Heart left ventricle (tissue), 16 donors: ENCODE measurements at regions not wholly inside any gene's neighbourhood (a gene's known extent, or its start where the extent isn't known, plus 50 kb on each side); places are given as distances from the start of the nearest gene placed in this dataset.

Experiments used
- ATAC-seq, 4 donors: fragments of 200-7000 bp; cut with Tn5 transposase; one replicate each; pipeline ENCODE4 v1.9.1; 2020 to 2022; ENCODE audit warnings: moderate library complexity in 4 of 4, mild to moderate bottlenecking in 3 of 4, moderate number of reproducible peaks in 1 of 4
- DNase-seq, 5 donors: peaks; one replicate each; pipeline ENCODE4 v3.0.0-alpha.2; 2020
- H3K27ac ChIP-seq, 12 donors: fragments of 200-600 bp; sonication (generic) in 4 of 12; one replicate each; pipeline versions ENCODE4 v1.5.0 to v1.8.0; 2016 to 2022; ENCODE audit warnings: mild to moderate bottlenecking in 2 of 12
- H3K27me3 ChIP-seq, 9 donors: fragments of 200-600 bp; sonication (generic) in 2 of 9; one replicate each; pipeline versions ENCODE4 v1.5.1 to v1.8.0; 2016 to 2022; ENCODE audit warnings: mild to moderate bottlenecking in 3 of 9
- H3K36me3 ChIP-seq, 9 donors: fragments of 200-600 bp; sonication (generic) in 2 of 9; one replicate each; pipeline versions ENCODE4 v1.5.0 to v1.8.0; 2018 to 2022; ENCODE audit warnings: mild to moderate bottlenecking in 2 of 9
- H3K4me1 ChIP-seq, 12 donors: fragments of 200-600 bp; sonication (generic) in 4 of 12; one replicate each; pipeline versions ENCODE4 v1.5.0 to v1.8.0; 2016 to 2022; ENCODE audit warnings: mild to moderate bottlenecking in 3 of 12
- H3K4me3 ChIP-seq, 12 donors: fragments of 200-600 bp; sonication (generic) in 4 of 12; one replicate each; pipeline versions ENCODE4 v1.5.0 to v1.8.0; 2017 to 2022; ENCODE audit warnings: mild to moderate bottlenecking in 9 of 12, moderate library complexity in 4 of 12
- H3K9me3 ChIP-seq, 12 donors: fragments of 200-600 bp; sonication (generic) in 4 of 12; one replicate each; pipeline versions ENCODE4 v1.5.0 to v1.8.0; 2016 to 2022; ENCODE audit warnings: mild to moderate bottlenecking in 1 of 12
- POLR2A ChIP-seq, 2 donors: fragments of 450-650 bp; IDR thresholded peaks; one replicate each; pipeline ENCODE4 v1.6.1; 2017; ENCODE audit warnings: antibody characterized with exemption in 2 of 2, mild to moderate bottlenecking in 2 of 2, moderate library complexity in 2 of 2
- WGBS, 4 donors: extraction: QIAGEN DNeasy Blood & Tissue Kit in 2 of 4; methylation state at CpG; one replicate each; pipeline versions ENCODE4 v1.1.5 to v1.1.7; 2013 to 2018; 5-methylcytosine and 5-hydroxymethylcytosine counted together
- intact Hi-C, 10 donors: fragments of 100-400 bp; cut with DNase I; formaldehyde crosslinking; loops; one replicate each; pipeline versions ENCODE4 v1.11.1 to v1.14.2; 2022
- TF ChIP-seq, protein P1 (sequence below), 12 donors: fragments of 200-600 bp; sonication (generic) in 4 of 12; IDR thresholded peaks; one replicate each; pipeline versions ENCODE4 v1.5.0 to v1.8.0; 2018 to 2022; ENCODE audit warnings: antibody characterized with exemption in 12 of 12, mild to moderate bottlenecking in 5 of 12
- donor health status: ischemic (EF 13 %, LVEDD 7.1; RV severe dilation, severe dysfunction).
- donor health status: healthy with polysubstance abuse.
- donor health status: DM: no; HTN: yes; CAD: no.
- donor health status: DM: no; HTN: no; CAD: no.
- donor health status: ischemic (EF 25% LVEDD 6.9; RV normal size, moderate dysfunction).
- donor health status: ischemic (EF 25% LVEDD 5.7; RV mildly dilated, moderate dysfunction).
- donor health status: healthy.
- donor health status: DM: yes; HTN: yes; CAD: no.
- donor health status: ischemic (EF 35%, LVEDD 5.7; RV mildly dilated, moderate dysfunction).
- donor health status: nonischemic (EF 11% LVEDD 7.7; RV severe dilation, severe dysfunction).
- donor health status: DM: yes; HTN: yes; CAD: no.
- donor health status: PGD.
- donor health status: ischemic (EF 29% LVEDD 5.4; RV normal size, mild dysfunction).
- donor health status: nonischemic (EF 23%, LVEDD 6.1; RV moderate dilation, normal function).

DNA sequence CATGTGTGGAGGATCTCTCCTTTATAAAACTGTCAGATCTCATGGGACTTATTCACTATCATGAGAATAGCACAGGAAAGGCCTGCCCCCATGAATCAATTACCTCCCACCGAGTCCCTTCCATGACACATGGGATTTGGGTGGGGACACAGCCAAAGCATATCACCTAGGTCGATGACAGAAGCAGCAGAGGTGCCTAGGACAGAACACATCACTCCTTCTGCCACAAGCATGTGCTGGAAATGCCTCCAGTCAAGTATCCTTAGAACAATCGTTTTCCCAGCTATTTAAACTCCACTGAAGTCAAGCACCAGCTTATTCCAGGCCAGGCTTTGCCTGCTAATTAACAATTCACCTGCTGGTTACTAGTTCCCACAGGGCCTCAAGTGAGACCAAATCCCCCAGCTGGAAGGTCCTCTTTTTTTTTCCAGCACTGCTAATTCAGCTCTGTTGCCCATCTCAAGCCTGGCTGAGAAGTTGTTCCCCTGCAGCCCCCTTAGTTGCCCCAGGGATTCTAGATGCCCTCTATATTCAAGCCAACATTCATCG, 212.3 kb upstream of the NUDT4 start:
- no peak overlapping the region for H3K4me3 ChIP-seq
- H3K36me3 ChIP-seq: no peaks in the 10 kb centered on the region
- DNase-seq: no peak
- peak in 1 of 4 donors; percentile 27 for ATAC-seq
- no peaks in the 10 kb centered on the region for H3K27me3 ChIP-seq
- intact Hi-C loops: no loop called here
- TF ChIP-seq POLR2A (IDR thresholded peaks at IDR 0.05): no peak
- TF ChIP-seq, protein P1, sequence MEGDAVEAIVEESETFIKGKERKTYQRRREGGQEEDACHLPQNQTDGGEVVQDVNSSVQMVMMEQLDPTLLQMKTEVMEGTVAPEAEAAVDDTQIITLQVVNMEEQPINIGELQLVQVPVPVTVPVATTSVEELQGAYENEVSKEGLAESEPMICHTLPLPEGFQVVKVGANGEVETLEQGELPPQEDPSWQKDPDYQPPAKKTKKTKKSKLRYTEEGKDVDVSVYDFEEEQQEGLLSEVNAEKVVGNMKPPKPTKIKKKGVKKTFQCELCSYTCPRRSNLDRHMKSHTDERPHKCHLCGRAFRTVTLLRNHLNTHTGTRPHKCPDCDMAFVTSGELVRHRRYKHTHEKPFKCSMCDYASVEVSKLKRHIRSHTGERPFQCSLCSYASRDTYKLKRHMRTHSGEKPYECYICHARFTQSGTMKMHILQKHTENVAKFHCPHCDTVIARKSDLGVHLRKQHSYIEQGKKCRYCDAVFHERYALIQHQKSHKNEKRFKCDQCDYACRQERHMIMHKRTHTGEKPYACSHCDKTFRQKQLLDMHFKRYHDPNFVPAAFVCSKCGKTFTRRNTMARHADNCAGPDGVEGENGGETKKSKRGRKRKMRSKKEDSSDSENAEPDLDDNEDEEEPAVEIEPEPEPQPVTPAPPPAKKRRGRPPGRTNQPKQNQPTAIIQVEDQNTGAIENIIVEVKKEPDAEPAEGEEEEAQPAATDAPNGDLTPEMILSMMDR (IDR thresholded peaks at IDR 0.05): no peak
- no peak overlapping the region for H3K27ac ChIP-seq
- peaks cover 0 to 19% (median 4%) of the 10 kb centered on the region in 12 donors for H3K4me1 ChIP-seq
- H3K9me3 ChIP-seq: no peaks in the 10 kb centered on the region
- WGBS, 4 donors: 45 to 49% (median 46%) methylated on average over 4 of the region's 4 CpGs

DNA sequence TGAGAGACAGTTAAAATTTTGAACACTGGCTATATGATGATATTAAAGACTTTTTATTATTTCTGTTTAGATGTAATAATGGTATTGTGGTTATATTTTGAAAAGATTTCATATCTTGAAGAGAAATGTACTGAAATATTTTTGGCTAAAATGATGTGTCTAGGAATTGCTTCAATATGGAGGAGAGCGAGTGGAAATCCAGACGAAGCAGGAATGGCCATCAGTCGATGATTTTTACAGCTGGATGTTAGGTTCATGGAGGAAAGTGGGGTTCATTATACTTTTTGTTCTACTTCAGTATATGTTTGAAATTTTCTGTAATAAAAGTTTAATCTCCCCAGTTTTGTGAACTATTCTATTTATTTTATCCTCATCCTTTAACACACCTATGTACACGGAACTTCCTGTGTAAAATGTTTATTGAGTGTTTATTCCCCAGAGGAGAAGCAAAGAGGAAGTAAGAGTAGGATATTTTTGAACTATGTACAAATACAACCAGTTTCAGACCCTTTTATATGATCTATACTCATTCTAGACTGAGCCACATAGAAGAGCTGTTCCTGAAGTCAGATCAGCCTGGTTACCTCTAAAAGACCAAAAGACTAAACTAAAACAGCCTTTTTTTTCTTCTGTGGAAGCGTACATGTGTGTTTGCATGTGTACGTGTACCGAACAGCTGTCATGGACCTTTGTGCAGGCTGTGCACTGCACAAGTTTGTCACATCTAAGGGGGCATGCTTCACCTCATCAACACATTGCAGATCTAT, 211.0 kb upstream of the NUDT4 start:
- H3K27me3 ChIP-seq: no peaks in the 10 kb centered on the region
- DNase-seq (no peak), ATAC-seq (no peak)
- WGBS, 4 donors: 79 to 83% (median 81%) methylated on average over 7 of the region's 7 CpGs
- H3K4me1 ChIP-seq: peaks cover 0 to 19% (median 4%) of the 10 kb centered on the region in 12 donors
- TF ChIP-seq, protein P1 (IDR thresholded peaks at IDR 0.05): no peak
- no peak overlapping the region for H3K27ac ChIP-seq
- intact Hi-C loops: no loop called here
- no peaks in the 10 kb centered on the region for H3K9me3 ChIP-seq
- H3K36me3 ChIP-seq: no peaks in the 10 kb centered on the region
- no peak overlapping the region for H3K4me3 ChIP-seq

DNA sequence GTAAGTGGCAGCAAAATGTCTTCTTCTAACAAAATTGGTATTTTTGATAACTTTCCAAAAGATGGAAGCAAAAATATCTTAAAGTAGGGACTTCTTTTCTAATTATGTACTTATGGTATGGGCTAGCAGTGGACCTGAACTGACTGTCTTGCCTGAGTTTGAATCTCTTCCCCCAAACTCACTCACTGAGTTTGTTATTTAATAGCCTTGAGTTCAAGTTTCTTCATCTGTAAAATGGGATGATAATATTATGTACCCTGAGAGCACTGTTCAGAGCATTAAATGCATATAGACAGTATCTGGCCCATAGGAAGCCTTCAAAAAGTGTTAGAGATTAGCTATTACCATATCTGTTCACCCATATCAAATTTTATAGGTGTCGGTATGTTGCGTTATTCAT, 210.4 kb upstream of the NUDT4 start:
- TF ChIP-seq, protein P1 (IDR thresholded peaks at IDR 0.05): no peak
- TF ChIP-seq POLR2A (IDR thresholded peaks at IDR 0.05): no peak
- H3K4me1 ChIP-seq: peaks cover 0 to 20% (median 4%) of the 10 kb centered on the region in 12 donors
- WGBS, 4 donors: 78 to 93% (median 90%) methylated on average over 2 of the region's 2 CpGs
- no peak for DNase-seq
- H3K27me3 ChIP-seq: no peaks in the 10 kb centered on the region
- peak overlapping the region in 2 of 12 donors; percentile 45 to 53 for H3K27ac ChIP-seq
- no peaks in the 10 kb centered on the region for H3K9me3 ChIP-seq
- H3K36me3 ChIP-seq: no peaks in the 10 kb centered on the region
- intact Hi-C loops: no loop called here
- peak overlapping the region in 4 of 12 donors; percentile 37 to 65 (median 60) for H3K4me3 ChIP-seq
- no peak for ATAC-seq

DNA sequence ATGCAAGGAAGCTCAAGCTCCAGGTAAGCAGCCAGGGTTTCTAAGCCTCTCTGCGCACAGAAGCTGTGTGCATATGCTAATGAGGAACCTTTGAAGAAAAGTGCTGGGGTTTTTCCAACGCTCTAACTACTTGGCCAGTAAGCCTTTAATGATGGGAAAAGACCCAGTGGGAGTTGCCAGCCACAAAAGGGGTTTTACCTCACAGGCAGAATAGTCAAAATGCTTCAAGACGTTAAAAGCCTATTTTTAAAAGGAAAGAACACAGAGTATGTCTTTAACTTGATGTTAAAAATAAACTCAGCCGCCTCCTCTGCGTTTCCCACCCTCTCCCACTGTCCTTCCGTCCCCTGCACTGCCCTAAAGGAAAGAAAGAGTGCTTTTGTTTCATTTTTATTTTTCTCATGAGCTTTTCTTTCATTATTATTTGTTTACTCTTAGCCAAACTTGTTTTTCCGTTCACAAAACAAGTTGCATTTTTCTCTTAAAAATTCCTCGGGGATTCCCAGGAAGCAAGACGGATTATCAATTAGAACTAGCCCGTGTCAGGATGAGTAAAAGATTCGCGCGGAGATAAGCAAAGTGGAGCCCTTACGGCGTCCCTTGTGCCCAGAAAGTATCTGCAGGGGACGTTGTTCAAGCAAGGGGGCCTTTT, 209.8 kb upstream of the NUDT4 start:
- 12 to 21% (median 18%) methylated on average over 16 of the region's 16 CpGs for WGBS, 4 donors
- Histone ChIP-seq H3K27me3 (no peaks in the 10 kb centered on the region), H3K4me3 (peak overlapping the region; percentile 25 to 65 (median 52)), H3K4me1 (peaks cover 0 to 26% (median 7%) of the 10 kb centered on the region in 12 donors), H3K27ac (peak overlapping the region in 9 of 12 donors; percentile 24 to 70 (median 45)), H3K9me3 (no peaks in the 10 kb centered on the region), H3K36me3 (no peaks in the 10 kb centered on the region)
- no peak for TF ChIP-seq POLR2A (IDR thresholded peaks at IDR 0.05)
- TF ChIP-seq, protein P1 (IDR thresholded peaks at IDR 0.05): no peak
- DNase-seq (peak in 1 of 5 donors; percentile 14), ATAC-seq (peak in 3 of 4 donors; percentile 39 to 52 (median 50))
- intact Hi-C loops: no loop called here
